AG04450 (cell line): ENCODE measurements at regions not wholly inside any gene's neighbourhood (a gene's known extent, or its start where the extent isn't known, plus 50 kb on each side); places are given as distances from the start of the nearest gene placed in this dataset.
A peak's percentile ranks its signal among the peaks of the same experiment; 100 is the strongest.

ENCODE experiments used
- CTCF ChIA-PET: fragments of 300-600, 350-600 bp; formaldehyde crosslinking; extraction: SDS; loops from one replicate; lab custom pipeline; 2022; ENCODE audit warnings: antibody characterized with exemption, inconsistent platforms; lab: Charles Lee
- POLR2A ChIA-PET: fragments of 350-600 bp; formaldehyde crosslinking; extraction: SDS; loops from one replicate; lab custom pipeline; 2021; ENCODE audit warnings: antibody characterized with exemption, inconsistent platforms; lab: Yijun Ruan, JAX
- DNase-seq: peaks from one replicate; pipeline ENCODE4 v3.0.0-alpha.2; 2011; ENCODE audit warnings: low read depth, low spot score
- H3K27ac ChIP-seq: one replicate; pipeline ENCODE4 v1.5.1; 2012; ENCODE audit warnings: low read depth, low read length, control low read depth
- H3K27me3 ChIP-seq: one replicate; pipeline ENCODE4 v1.6.0; 2012; ENCODE audit warnings: low read length; ENCODE audit not compliant: control insufficient read depth, insufficient read depth
- H3K4me3 ChIP-seq: 2 replicates; pipeline ENCODE4 v1.5.1; 2011; ENCODE audit warnings: mild to moderate bottlenecking, low read depth, low read length, control low read depth
- H3K9me3 ChIP-seq: 2 replicates; pipeline ENCODE4 v1.5.1; 2012; ENCODE audit warnings: low read length; ENCODE audit not compliant: control insufficient read depth, insufficient read depth
- CTCF ChIP-seq: IDR thresholded peaks from 2 replicates; pipeline ENCODE4 v1.5.1; 2011; ENCODE audit warnings: low read depth, low read length, control low read depth, inconsistent platforms

- no peak for DNase-seq
- no peak for TF ChIP-seq CTCF
- no peaks in the 10 kb centered on the region for H3K27me3 ChIP-seq
- H3K4me3 ChIP-seq = peak overlapping the region; percentile 58
- ChIA-PET POLR2A (no interaction called here), CTCF (interaction anchor here (0.6 to 10.5 kb wide), 9 partner anchors 10 to 369 kb away, joined by 3 to 116 read pairs (median 7); no protein-coding TSS in a partner anchor)
- no peak overlapping the region for H3K27ac ChIP-seq
- H3K9me3 ChIP-seq = no peaks in the 10 kb centered on the region
Observed at GRCh38 chr20:1803061-1803931, 91.9 kb upstream of the SIRPA start.

DNA sequence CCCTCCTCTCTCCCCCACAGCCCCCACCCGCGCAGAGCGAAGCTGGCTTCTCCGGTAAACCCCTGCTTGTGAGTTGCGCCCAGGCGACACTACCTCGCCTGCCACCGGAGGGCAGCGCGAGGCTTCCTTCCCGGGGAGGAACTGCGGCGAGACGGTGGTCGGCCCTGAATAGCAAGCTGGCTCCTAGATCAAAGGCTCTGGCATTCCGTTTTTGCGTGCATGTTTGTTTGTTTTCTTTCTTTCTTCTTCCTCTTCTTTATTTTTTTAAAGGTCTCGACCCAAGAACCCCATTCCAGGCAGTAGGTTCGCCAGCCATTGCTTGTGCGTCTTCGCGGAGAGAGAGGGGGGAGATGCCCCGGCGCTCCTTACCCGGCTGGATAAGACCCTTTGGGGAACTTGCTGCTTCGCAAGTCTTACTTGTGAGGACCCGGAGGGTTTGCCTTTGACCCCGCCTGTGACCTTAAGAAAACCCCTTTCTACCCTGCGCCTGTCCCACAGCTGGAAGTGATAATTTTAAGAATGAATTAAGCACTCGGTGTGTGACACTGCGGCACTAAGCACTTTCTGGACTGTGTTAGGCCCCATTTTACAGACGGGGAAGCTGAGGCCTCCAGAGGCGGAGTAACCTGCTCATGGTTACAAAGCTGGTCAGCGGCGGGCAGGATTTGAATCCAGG is 92.7 kb upstream of the SIRPA start:
- peak overlapping the region; percentile 58 for H3K4me3 ChIP-seq
- ChIA-PET CTCF (interaction anchor here (0.6 to 10.5 kb wide), 18 partner anchors 10 to 370 kb away, joined by 3 to 116 read pairs (median 5); no protein-coding TSS in a partner anchor), POLR2A (interaction anchor here (1.6 kb wide), 1 partner anchor 26 kb away, joined by 5 read pairs; no protein-coding TSS in a partner anchor)
- no peak overlapping the region for H3K27ac ChIP-seq
- no peaks in the 10 kb centered on the region for H3K9me3 ChIP-seq
- no peaks in the 10 kb centered on the region for H3K27me3 ChIP-seq
- TF ChIP-seq CTCF = peak; percentile 61
- no peak for DNase-seq

- CTCF ChIA-PET = interaction anchor here (0.6 to 10.5 kb wide), 17 partner anchors 9 to 371 kb away, joined by 3 to 116 read pairs (median 6); no protein-coding TSS in a partner anchor
- Histone ChIP-seq H3K27me3 (no peaks in the 10 kb centered on the region), H3K9me3 (no peaks in the 10 kb centered on the region), H3K4me3 (no peak overlapping the region), H3K27ac (no peak overlapping the region)
- DNase-seq = no peak
- POLR2A ChIA-PET = interaction anchor here (1.6 kb wide), 1 partner anchor 25 kb away, joined by 5 read pairs; no protein-coding TSS in a partner anchor
- no peak for TF ChIP-seq CTCF
Observed at GRCh38 chr20:1801929-1802306, 93.3 kb upstream of the SIRPA start.

DNA sequence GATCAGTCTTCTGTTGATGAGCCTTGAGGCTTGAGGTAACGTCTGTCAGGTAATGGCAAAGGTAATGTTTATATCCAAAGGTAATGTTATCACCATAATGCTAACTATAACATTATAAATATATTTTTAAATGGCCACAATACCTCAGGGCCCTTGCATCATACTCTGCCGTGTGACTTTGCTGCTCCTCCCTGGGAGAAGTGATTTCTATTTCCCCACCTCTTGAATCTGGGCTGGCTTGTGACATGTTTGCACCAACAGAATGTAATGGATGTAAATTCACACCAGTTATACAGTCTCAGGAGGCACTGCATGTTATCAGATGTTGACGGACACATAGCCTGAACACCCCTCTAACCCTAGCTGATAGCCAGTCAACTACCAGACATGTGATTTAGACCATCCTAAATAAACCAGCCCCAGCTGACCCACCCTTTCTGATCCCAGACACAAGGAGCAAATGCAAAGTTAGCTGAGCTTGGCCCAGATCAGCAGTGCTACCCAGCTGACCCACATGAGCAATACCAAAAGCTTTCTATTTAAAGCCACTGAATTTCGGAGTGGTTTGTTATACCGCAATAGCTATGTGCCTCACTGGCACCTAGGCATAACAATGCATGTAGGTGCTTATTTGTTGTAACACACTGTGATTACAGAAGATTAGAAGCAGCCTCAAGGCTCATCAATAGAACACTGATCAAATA is 93.8 kb upstream of the SIRPA start:
- Histone ChIP-seq H3K27ac (no peak overlapping the region), H3K27me3 (no peaks in the 10 kb centered on the region), H3K4me3 (no peak overlapping the region), H3K9me3 (no peaks in the 10 kb centered on the region)
- TF ChIP-seq CTCF = no peak
- ChIA-PET POLR2A (interaction anchor here (1.6 kb wide), 1 partner anchor 25 kb away, joined by 5 read pairs; no protein-coding TSS in a partner anchor), CTCF (interaction anchor here (0.6 to 10.5 kb wide), 20 partner anchors 8 to 371 kb away, joined by 3 to 116 read pairs (median 6); no protein-coding TSS in a partner anchor)
- no peak for DNase-seq
